K562 (cell line): ENCODE measurements at regions not wholly inside any gene's neighbourhood (a gene's known extent, or its start where the extent isn't known, plus 50 kb on each side); places are given as distances from the start of the nearest gene placed in this dataset.

ENCODE experiments used
- ATAC-seq: fragments of 200-7000 bp; cut with Tn5 transposase; 3 replicates; pipeline ENCODE4 v1.9.1; 2020; ENCODE audit warnings: moderate library complexity
- BruUV-seq: library from RNA; stranded (reverse); fragments of 400-500 nt; replicated peaks from 2 replicates; lab custom pipeline; 2021; lab: Mats Ljungman, UMichigan
- CTCF ChIA-PET: fragments of 300-600 bp; formaldehyde crosslinking; extraction: SDS; loops from one replicate; lab custom pipeline; 2021; ENCODE audit warnings: low intra/inter-chr PET ratio; lab: Yijun Ruan, JAX
- POLR2A ChIA-PET: fragments of 300-600, 350-650 bp; sonication (Branson Sonifier 250); formaldehyde crosslinking; extraction: SDS; loops from one replicate; lab custom pipeline; 2021; ENCODE audit warnings: antibody characterized with exemption, inconsistent platforms; lab: Yijun Ruan, JAX
- DNase-seq, 4 experiments: peaks; one replicate each; pipeline versions ENCODE4 v3.0.0 to v3.0.0-alpha.2; 2011 to 2018; ENCODE audit warnings: low spot score in 3 of 4, mixed read lengths in 3 of 4; ENCODE audit errors: extremely low read depth in 1 of 4
- FAIRE-seq: peaks from 2 replicates; lab custom pipeline; 2011; peaks lifted over from hg19 to GRCh38; lab: Jason Lieb, UNC
- H2AFZ ChIP-seq: 2 replicates; pipeline ENCODE4 v1.6.0; 2011; ENCODE audit warnings: low read depth, low read length, control low read depth, inconsistent platforms
- H3K27ac ChIP-seq: fragments of 200-600 bp; 3 replicates; pipeline ENCODE4 v1.8.0; 2011; ENCODE audit warnings: low read depth, mild to moderate bottlenecking, control low read depth, inconsistent platforms, low read length, moderate library complexity, mixed read lengths; ENCODE audit errors: extremely low read depth
- H3K27me3 ChIP-seq, 2 experiments: fragments of 300-600 bp in 1 of 2; 2 replicates in 1 of 2; 3 replicates in 1 of 2; pipeline versions ENCODE4 v1.6.0 to v1.8.0; 2011; ENCODE audit warnings: inconsistent platforms in 2 of 2, low read length in 2 of 2, mild to moderate bottlenecking in 1 of 2, mixed read lengths in 1 of 2, moderate library complexity in 1 of 2; ENCODE audit not compliant: control insufficient read depth in 2 of 2, insufficient read depth in 2 of 2
- H3K36me3 ChIP-seq: fragments of 300-600 bp; 3 replicates; pipeline ENCODE4 v1.8.0; 2011; ENCODE audit warnings: mild to moderate bottlenecking, low read length, inconsistent platforms; ENCODE audit not compliant: control insufficient read depth, insufficient read depth
- H3K4me1 ChIP-seq, 2 experiments: fragments of 200-600 bp in 1 of 2; replicated peaks in 1 of 2; 2 replicates in 1 of 2; 3 replicates in 1 of 2; pipeline versions ENCODE4 v1.5.1 to v1.8.0; 2011; ENCODE audit warnings: inconsistent platforms in 2 of 2, low read length in 2 of 2, mild to moderate bottlenecking in 1 of 2, mixed read lengths in 1 of 2, moderate library complexity in 1 of 2; ENCODE audit not compliant: control insufficient read depth in 2 of 2, insufficient read depth in 2 of 2
- H3K4me2 ChIP-seq: 2 replicates; pipeline ENCODE4 v1.6.1; 2011; ENCODE audit warnings: low read length, control low read depth, inconsistent platforms, mixed read lengths; ENCODE audit not compliant: insufficient read depth
- H3K4me3 ChIP-seq: fragments of 200-600 bp; sonication (generic), shearing (Covaris generic); 2 replicates; pipeline ENCODE4 v1.5.1; 2016; ENCODE audit warnings: control low read depth, inconsistent platforms
- H3K79me2 ChIP-seq: fragments of 200-600 bp; 3 replicates; pipeline ENCODE4 v1.8.0; 2011; ENCODE audit warnings: low read length, inconsistent platforms; ENCODE audit not compliant: control insufficient read depth, insufficient read depth
- H3K9ac ChIP-seq, 2 experiments: 2 replicates each; pipeline versions ENCODE4 v1.6.0 to v1.6.1; 2011; ENCODE audit warnings: low read depth in 2 of 2, low read length in 2 of 2, control low read depth in 1 of 2, inconsistent platforms in 1 of 2, mild to moderate bottlenecking in 1 of 2, mixed read lengths in 1 of 2; ENCODE audit not compliant: insufficient read depth in 1 of 2
- H3K9me1 ChIP-seq: one replicate; pipeline ENCODE4 v1.6.0; 2011; ENCODE audit warnings: inconsistent platforms, mild to moderate bottlenecking, low read length, moderate library complexity; ENCODE audit not compliant: control insufficient read depth, insufficient read depth
- H3K9me3 ChIP-seq: replicated peaks from 2 replicates; pipeline ENCODE4 v1.5.1; 2011; ENCODE audit warnings: low read depth, low read length, inconsistent platforms; ENCODE audit not compliant: control insufficient read depth, insufficient read depth
- H4K20me1 ChIP-seq: replicated peaks from 2 replicates; pipeline ENCODE4 v1.6.1; 2011; ENCODE audit warnings: low read length, inconsistent platforms, mixed read lengths; ENCODE audit not compliant: control insufficient read depth, insufficient read depth
- CBX3 ChIP-seq, 2 experiments: IDR thresholded peaks; 1 replicate in 1 of 2; 2 replicates in 1 of 2; pipeline ENCODE4 v1.6.1; 2012; ENCODE audit warnings: inconsistent platforms in 2 of 2, low read length in 2 of 2, borderline replicate concordance in 1 of 2, control low read depth in 1 of 2
- HMG20B ChIP-seq: fragments of 250-450 bp; sonication (Bioruptor Pico); IDR thresholded peaks from 2 replicates; pipeline ENCODE4 v1.5.0; 2021; ENCODE audit warnings: mild to moderate bottlenecking
- MAZ ChIP-seq, 2 experiments: fragments of 450-650 bp in 1 of 2; sonication (generic) in 1 of 2; formaldehyde crosslinking; IDR thresholded peaks in 1 of 2; conservative IDR thresholded peaks in 1 of 2; 2 replicates each; pipeline versions ENCODE4 v1.4.0 to v1.5.0; 2020; ENCODE audit warnings: mild to moderate bottlenecking in 1 of 2, missing genetic modification reagents in 1 of 2
- SP1 ChIP-seq: sonication (generic); formaldehyde crosslinking; IDR thresholded peaks from 2 replicates; pipeline ENCODE4 v1.8.1; 2022; ENCODE audit warnings: mild to moderate bottlenecking, missing genetic modification reagents
- ZNF311 ChIP-seq: fragments of 250-450 bp; sonication (Bioruptor Pico); IDR thresholded peaks from 2 replicates; pipeline ENCODE4 v1.4.0; 2020; ENCODE audit warnings: mild to moderate bottlenecking, moderate library complexity
- in situ Hi-C: fragments of 300-500 bp; cut with MboI; formaldehyde crosslinking; loops from 4 replicates; pipeline ENCODE4 v1.15.0; 2018; ENCODE audit warnings: inconsistent platforms, mixed read lengths
- intact Hi-C: fragments of 100-400 bp; cut with micrococcal nuclease; formaldehyde crosslinking; loops from 2 replicates; pipeline ENCODE4 v1.14.2; 2022
- TF ChIP-seq, protein P1 (sequence below): fragments of 450-650 bp; IDR thresholded peaks from 2 replicates; pipeline ENCODE4 v1.6.1; 2017; ENCODE audit warnings: mild to moderate bottlenecking, moderate library complexity
- TF ChIP-seq, protein P2 (sequence below): fragments of 250-450 bp; sonication (Bioruptor Pico); IDR thresholded peaks from 2 replicates; pipeline ENCODE4 v1.5.0; 2022; ENCODE audit warnings: mild to moderate bottlenecking

DNA sequence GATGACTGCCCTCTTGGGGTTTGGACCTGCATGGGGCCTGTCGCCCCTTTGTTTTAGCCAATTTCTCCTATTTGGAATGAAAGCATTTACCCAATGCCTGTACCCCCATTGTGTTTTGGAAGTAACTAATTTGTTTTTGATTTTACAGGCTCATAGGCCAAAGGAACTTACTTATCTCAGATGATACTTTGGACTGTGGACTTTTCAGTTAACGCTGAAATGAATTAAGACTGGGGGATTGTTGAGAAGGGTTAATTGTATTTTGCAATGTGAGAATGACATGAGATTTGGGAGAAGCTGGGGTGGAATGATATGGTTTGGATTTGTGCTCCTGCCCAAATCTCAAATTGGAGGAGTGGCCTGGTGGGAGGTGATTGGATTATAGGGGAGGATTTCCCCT is 185.8 kb upstream of the PHYHIPL start (continued):
- TF ChIP-seq, protein P1, sequence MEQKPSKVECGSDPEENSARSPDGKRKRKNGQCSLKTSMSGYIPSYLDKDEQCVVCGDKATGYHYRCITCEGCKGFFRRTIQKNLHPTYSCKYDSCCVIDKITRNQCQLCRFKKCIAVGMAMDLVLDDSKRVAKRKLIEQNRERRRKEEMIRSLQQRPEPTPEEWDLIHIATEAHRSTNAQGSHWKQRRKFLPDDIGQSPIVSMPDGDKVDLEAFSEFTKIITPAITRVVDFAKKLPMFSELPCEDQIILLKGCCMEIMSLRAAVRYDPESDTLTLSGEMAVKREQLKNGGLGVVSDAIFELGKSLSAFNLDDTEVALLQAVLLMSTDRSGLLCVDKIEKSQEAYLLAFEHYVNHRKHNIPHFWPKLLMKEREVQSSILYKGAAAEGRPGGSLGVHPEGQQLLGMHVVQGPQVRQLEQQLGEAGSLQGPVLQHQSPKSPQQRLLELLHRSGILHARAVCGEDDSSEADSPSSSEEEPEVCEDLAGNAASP, result no peak

DNA sequence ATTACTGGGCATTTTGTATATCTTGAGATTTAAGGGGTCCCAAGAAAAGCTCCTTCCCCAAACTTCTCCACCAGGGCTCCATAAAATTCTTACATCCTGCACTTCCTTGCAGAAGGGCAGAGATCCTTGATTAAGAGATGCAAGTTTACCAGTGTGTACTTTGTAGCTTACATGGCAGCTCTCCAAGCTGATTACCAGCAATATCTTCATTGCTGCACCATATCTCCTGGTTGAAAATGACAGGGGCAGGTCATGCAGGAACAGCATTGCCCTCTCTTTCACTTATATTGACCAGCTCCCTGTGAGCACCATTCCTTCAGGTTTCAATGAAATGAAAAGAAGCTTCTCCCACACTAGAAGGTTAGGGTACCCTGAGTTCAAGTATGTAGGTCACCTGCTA is 184.6 kb upstream of the PHYHIPL start:
- Histone ChIP-seq H3K9me1 (no peaks in the 10 kb centered on the region), H3K9ac (no peak overlapping the region), H3K27ac (no peak overlapping the region), H3K4me2 (no peak overlapping the region), H4K20me1 (no peaks in the 10 kb centered on the region), H3K27me3 (no peaks in the 10 kb centered on the region), H3K36me3 (no peaks in the 10 kb centered on the region), H3K79me2 (no peaks in the 10 kb centered on the region), H3K9me3 (no peaks in the 10 kb centered on the region; the same call in 1 of the 2 replicates), H3K4me3 (no peak overlapping the region), H3K4me1 (no peaks in the 10 kb centered on the region), H2AFZ (no peak overlapping the region)
- intact Hi-C loops, result no loop called here
- ChIA-PET CTCF (no interaction called here), POLR2A (interaction anchor here (0.6 to 0.9 kb wide), 2 partner anchors 9 to 20 kb away, joined by 3 to 5 read pairs; no protein-coding TSS in a partner anchor)
- no peak for FAIRE-seq
- DNase-seq, result no peak
- TF ChIP-seq CBX3 (IDR thresholded peaks at IDR 0.05; ENCODE audit: borderline replicate concordance in 1 of 2, low read length in 2 of 2) (no peak), MAZ (CRISPR knock-in tag; conservative IDR thresholded peaks at IDR 0.05 in 1 of 2, IDR thresholded peaks at IDR 0.05 in 1 of 2) (no peak), ZNF311 (CRISPR knock-in tag) (no peak), SP1 (CRISPR knock-in tag) (no peak), HMG20B (no peak)
- TF ChIP-seq, protein P2, sequence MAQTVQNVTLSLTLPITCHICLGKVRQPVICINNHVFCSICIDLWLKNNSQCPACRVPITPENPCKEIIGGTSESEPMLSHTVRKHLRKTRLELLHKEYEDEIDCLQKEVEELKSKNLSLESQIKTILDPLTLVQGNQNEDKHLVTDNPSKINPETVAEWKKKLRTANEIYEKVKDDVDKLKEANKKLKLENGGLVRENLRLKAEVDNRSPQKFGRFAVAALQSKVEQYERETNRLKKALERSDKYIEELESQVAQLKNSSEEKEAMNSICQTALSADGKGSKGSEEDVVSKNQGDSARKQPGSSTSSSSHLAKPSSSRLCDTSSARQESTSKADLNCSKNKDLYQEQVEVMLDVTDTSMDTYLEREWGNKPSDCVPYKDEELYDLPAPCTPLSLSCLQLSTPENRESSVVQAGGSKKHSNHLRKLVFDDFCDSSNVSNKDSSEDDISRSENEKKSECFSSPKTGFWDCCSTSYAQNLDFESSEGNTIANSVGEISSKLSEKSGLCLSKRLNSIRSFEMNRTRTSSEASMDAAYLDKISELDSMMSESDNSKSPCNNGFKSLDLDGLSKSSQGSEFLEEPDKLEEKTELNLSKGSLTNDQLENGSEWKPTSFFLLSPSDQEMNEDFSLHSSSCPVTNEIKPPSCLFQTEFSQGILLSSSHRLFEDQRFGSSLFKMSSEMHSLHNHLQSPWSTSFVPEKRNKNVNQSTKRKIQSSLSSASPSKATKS (CRISPR knock-in tag), result no peak
- in situ Hi-C loops, result no loop called here
- ATAC-seq, result no peak
- BruUV-seq, result no TSS peak
